Lower leg skin (tissue), 4 donors: ENCODE measurements at regions not wholly inside any gene's neighbourhood (a gene's known extent, or its start where the extent isn't known, plus 50 kb on each side); places are given as distances from the start of the nearest gene placed in this dataset.

Experiments used
- DNase-seq, 2 donors: peaks; one replicate each; pipeline ENCODE4 v3.0.0-alpha.2; 2019; ENCODE audit warnings: low spot score in 2 of 2
- H3K4me3 ChIP-seq: fragments of 200-600 bp; sonication (generic); 2 replicates; pipeline ENCODE4 v1.5.1; 2017; ENCODE audit warnings: mild to moderate bottlenecking, low read depth; ENCODE audit not compliant: poor library complexity, severe bottlenecking
- CTCF ChIP-seq, 3 donors: fragments of 450-650 bp; IDR thresholded peaks; one replicate each; pipeline ENCODE4 v1.5.1; 2016; ENCODE audit warnings: antibody characterized with exemption in 3 of 3, mild to moderate bottlenecking in 3 of 3, moderate library complexity in 2 of 3
- POLR2A ChIP-seq, 2 donors: fragments of 450-650 bp; IDR thresholded peaks; one replicate each; pipeline ENCODE4 v1.6.1; 2016 to 2017; ENCODE audit warnings: antibody characterized with exemption in 2 of 2, mild to moderate bottlenecking in 1 of 2, moderate library complexity in 1 of 2
- WGBS, 2 donors: methylation state at CpG; one replicate each; pipeline ENCODE4 v1.1.5; 2018; 5-methylcytosine and 5-hydroxymethylcytosine counted together
- intact Hi-C: fragments of 100-400 bp; cut with DNase I; formaldehyde crosslinking; loops from one replicate; pipeline ENCODE4 v1.15.0; 2023; ENCODE audit warnings: low total_unique reads

GRCh38 chr6:105501246-105501645 lies 98.4 kb upstream of the PREP start:
- TF ChIP-seq CTCF (IDR thresholded peaks at IDR 0.05) (no peak), POLR2A (IDR thresholded peaks at IDR 0.05) (no peak)
- DNase-seq = no peak
- intact Hi-C loops = no loop called here
- 56 to 57% methylated on average over 1 of the region's 1 CpG for WGBS, 2 donors
- no peak overlapping the region for H3K4me3 ChIP-seq

GRCh38 chr6:105500693-105501092 lies 97.8 kb upstream of the PREP start:
- 91 to 93% methylated on average over 1 of the region's 1 CpG for WGBS, 2 donors
- H3K4me3 ChIP-seq = no peak overlapping the region
- TF ChIP-seq CTCF (IDR thresholded peaks at IDR 0.05) (no peak), POLR2A (IDR thresholded peaks at IDR 0.05) (no peak)
- intact Hi-C loops = no loop called here
- DNase-seq = no peak

GRCh38 chr6:105499931-105500330 lies 97.0 kb upstream of the PREP start:
- DNase-seq = no peak

GRCh38 chr6:105499136-105499870 lies 96.4 kb upstream of the PREP start:
- no peak for TF ChIP-seq CTCF (IDR thresholded peaks at IDR 0.05)
- no peak for TF ChIP-seq POLR2A (IDR thresholded peaks at IDR 0.05)
- intact Hi-C loops = no loop called here
- DNase-seq = no peak
- H3K4me3 ChIP-seq = no peak overlapping the region
- 82 to 88% methylated on average over 2 of the region's 2 CpGs for WGBS, 2 donors

More at GRCh38 chr6:105499931-105500330, 97.0 kb upstream of the PREP start:
- 74 to 79% methylated on average over 3 of the region's 3 CpGs for WGBS, 2 donors
- H3K4me3 ChIP-seq = no peak overlapping the region
- intact Hi-C loops = no loop called here
- no peak for TF ChIP-seq POLR2A (IDR thresholded peaks at IDR 0.05)
- TF ChIP-seq CTCF (IDR thresholded peaks at IDR 0.05) = no peak

DNA sequence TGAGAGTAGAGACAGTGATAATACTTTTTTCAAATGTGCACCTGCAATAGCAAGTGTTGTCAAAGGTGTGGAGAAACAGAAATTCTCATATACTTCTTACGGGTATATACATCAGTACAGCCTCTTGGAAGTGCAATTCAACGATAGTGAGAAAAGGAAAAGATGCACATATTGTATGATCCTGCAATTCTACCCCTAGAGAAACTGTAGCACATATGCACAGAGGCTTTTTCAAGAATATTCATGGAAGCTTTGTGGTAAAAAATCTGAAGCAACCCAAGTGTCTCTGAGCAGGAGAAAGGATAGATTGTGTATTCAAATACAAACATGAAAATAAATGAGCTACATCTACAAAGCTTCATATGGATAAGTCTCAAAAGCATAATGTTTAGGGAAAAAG lies 94.7 kb upstream of the PREP start:
- no peak overlapping the region for H3K4me3 ChIP-seq
- no peak for DNase-seq
- intact Hi-C loops = no loop called here
- 88 to 97% methylated on average over 2 of the region's 2 CpGs for WGBS, 2 donors
- TF ChIP-seq POLR2A (IDR thresholded peaks at IDR 0.05) (no peak), CTCF (IDR thresholded peaks at IDR 0.05) (no peak)

DNA sequence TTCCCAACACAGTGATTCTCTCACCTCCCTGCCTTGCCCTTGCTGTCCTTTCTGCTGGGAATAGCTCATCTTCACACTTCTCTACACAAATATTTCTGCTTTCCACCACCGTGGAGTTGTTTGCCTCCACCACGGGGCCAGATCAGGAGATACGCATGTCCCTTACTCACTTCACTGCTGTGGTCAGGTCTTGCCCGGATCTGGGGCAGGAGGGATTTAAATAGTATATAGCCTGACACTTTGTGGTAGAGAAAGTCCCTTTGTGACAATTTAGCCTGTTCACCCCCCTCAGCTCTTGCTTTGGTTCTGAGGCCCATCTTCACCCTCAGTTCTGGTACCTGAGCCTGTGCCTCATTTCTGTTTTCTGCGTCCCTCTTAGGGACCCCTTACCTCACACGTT lies 92.6 kb upstream of the PREP start:
- WGBS, 2 donors = 92 to 95% methylated on average over 6 of the region's 6 CpGs
- intact Hi-C loops = no loop called here
- no peak overlapping the region for H3K4me3 ChIP-seq
- no peak for DNase-seq
- TF ChIP-seq POLR2A (IDR thresholded peaks at IDR 0.05) (no peak), CTCF (IDR thresholded peaks at IDR 0.05) (no peak)
